SKM-1 (cell line): ENCODE measurements at regions not wholly inside any gene's neighbourhood (a gene's known extent, or its start where the extent isn't known, plus 50 kb on each side); places are given as distances from the start of the nearest gene placed in this dataset.

Source experiments
- DNase-seq: peaks from one replicate; lab custom pipeline; 2025; ENCODE audit not compliant: unreplicated experiment; lab: John Stamatoyannopoulos, UW

DNA sequence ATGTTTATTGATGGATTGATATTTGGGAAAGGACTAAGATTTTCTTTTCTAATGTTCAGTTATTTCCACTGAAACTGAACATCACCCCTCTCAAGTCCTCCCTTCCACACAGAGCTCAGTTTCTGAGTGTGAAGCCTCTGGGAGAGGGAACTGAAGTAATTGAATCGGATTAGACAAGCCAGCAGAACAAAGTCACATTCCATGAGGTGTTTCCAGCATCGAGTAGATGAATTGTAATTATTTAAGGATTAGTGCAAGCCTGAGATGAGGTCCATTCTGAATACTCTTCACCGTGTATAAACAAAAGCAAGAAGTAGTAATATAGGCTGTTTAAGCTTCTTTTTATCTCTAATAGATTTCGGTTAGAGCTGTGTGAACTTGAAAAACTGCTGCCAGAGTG lies 2060.5 kb downstream of the MAT2B start:
- DNase-seq, result no peak

DNA sequence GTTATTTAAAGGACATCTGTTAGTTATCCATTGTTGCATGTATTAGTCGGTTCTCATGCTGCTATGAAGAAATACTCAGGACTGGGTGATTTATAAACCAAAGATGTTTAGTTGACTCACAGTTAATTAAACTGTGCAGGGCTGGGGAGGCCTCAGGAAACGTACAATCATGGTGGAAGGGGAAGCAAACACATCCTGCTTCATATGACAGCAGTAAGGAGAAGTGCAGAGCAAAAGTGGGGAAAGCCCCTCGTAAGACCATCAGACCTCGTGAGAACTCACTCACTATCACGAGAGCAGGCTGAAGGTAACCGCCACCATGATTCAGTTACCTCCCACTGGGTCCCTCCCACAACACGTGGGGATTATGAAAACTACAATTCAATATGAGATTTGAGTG lies 2064.1 kb downstream of the MAT2B start:
- no peak for DNase-seq

DNA sequence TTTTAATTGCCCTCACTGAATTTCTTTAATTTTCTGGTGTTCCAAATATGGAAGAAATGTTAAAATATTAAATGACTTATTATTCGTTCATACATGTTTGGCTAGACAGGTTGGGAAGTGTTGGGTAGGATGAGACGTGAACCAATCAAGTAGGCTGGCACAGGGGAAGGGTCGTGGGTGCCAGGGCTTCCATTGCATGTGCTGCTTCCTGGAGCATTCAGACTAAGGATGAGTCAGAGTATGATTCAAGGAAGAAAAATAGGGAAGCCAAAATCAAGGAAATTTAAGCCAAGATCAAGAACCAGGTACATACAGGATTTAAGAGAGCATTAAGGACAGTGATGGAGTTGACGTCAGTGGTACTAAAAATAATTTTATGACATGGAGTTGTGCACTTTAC lies 2068.0 kb downstream of the MAT2B start:
- DNase-seq, result no peak

DNA sequence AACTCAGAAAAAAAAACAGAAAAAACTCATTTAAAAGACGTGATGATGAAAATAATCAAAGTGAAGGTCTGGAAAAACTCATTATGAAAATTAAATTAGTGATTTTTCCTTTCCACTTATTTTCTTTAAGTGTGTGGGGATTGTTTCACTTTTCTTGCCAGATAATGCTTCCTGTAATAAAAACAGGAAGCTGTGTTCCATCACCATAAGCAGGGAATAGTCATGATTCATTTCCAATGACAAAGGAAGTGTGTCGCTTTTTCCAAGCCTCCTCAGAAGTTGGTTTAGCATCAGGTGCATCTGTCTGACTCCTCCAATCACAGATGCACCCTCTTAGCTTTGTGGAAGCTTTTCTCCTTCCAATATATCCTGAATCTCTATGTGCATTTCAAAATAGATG lies 2068.7 kb downstream of the MAT2B start:
- no peak for DNase-seq

DNA sequence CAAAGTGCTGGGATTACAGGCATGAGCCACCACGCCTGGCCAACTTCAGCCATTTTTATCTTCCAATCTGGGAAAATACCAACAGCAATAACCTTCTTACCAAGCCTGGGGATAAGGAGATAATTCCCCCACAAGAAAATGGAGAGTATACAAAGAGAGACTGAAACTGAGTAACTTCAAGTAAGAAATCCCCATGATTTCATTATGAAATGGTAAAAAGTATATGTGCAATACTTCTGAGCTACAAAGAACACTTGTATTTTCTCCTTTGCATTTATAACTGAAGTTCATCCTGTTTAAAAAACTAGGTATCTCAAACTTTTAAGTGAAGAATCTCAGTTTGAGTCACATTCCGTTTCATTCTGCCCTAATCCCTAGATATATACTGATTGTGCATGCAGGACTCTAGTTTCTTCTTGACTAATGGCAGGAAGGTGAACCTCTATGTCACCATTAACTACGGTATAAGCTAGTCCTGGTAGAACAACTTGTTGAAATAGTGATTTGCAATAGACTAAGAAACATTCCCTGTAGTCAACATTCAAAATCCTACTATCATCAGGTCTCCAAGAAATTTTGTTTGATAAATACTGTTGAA lies 2071.4 kb downstream of the MAT2B start:
- DNase-seq, result no peak

DNA sequence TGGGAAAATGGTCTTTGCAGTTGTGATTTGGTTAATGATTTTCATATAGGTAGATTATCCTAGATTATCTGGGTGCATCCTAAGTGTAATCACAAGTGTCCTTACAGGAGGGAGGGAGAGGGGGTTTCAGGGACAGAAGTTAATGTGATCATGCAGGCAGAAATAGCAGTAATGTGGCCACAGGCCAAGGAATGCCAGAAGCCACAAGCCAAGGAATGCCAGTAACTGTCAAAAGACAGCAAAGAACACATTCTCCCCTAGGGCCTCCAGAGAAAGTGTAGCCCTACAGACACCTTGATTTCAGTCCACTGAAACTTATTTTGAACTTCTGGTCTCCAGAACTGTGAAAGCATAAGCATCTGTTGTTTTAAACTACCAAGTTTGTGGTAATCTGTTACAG lies 2074.5 kb downstream of the MAT2B start:
- no peak for DNase-seq

DNA sequence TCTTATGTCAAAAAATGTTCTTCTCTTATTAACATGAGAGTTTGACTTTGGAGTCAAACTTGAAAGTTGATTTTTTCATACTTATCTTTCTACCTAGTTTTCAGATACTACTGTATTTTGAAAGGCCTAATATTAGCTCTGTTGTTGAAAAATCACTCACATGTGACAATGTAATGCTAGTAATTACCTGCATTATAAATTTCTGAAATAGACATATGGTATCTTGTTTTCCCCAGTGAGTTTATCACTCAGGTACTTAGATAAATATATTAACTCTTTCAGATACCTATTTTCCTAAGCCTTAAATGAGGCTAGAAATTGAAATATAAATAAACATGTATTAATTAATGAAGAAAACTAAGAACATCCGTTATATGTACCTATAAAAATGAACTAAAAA lies 2089.3 kb downstream of the MAT2B start:
- no peak for DNase-seq

DNA sequence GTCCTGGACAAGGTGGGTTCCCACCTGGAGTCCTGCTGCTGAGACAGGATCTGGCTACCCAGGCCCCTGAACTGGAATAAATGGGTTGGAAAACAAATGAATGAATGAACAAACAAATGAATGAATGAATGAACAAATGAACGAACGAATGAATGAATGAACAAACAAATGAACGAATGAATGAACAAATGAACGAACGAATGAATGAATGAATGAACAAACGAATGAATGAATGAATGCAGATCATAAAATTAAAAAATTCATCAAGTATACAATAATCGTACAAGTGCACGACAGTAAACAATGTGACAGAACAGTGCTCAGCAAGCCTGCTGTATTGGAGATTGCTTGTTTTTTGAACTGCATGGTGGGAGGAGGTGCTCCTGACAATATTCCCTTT lies 2097.1 kb downstream of the MAT2B start:
- no peak for DNase-seq

DNA sequence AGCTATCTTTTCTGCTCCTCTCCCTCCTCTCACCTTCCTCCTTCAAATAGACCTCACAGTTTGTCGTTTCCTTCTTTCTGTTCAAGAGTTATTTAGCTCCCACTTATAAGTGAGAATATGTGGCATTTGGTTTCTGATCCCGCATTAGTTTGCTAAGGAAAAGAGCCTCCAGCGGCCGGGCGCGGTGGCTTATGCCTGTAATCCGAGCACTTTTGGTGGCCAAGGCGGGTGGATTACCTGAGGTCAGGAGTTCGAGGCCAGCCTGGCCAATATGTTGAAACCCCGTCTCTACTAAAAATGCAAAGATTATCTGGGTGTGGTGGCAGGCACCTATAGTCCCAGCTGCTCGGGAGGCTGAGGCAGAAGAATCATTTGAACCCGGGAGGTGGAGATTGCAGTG lies 2101.6 kb downstream of the MAT2B start:
- no peak for DNase-seq

DNA sequence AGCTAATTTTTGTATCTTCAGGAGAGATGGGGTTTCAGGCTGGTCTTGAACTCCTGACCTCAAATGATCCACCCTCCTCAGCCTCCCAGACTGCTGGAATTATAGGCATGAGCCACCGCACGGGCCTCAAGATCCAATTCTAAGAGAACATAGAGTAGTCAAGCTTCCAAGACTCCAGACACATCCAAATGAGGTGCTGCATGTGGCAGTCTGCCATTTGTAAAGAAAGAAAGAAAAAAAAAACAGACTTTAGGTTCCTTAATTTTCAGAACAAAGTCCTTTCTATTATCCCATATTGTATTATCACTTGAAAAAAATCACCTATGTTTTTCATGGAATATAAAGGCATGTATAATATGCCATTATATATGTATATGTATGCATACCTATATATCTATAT lies 2104.5 kb downstream of the MAT2B start:
- no peak for DNase-seq

DNA sequence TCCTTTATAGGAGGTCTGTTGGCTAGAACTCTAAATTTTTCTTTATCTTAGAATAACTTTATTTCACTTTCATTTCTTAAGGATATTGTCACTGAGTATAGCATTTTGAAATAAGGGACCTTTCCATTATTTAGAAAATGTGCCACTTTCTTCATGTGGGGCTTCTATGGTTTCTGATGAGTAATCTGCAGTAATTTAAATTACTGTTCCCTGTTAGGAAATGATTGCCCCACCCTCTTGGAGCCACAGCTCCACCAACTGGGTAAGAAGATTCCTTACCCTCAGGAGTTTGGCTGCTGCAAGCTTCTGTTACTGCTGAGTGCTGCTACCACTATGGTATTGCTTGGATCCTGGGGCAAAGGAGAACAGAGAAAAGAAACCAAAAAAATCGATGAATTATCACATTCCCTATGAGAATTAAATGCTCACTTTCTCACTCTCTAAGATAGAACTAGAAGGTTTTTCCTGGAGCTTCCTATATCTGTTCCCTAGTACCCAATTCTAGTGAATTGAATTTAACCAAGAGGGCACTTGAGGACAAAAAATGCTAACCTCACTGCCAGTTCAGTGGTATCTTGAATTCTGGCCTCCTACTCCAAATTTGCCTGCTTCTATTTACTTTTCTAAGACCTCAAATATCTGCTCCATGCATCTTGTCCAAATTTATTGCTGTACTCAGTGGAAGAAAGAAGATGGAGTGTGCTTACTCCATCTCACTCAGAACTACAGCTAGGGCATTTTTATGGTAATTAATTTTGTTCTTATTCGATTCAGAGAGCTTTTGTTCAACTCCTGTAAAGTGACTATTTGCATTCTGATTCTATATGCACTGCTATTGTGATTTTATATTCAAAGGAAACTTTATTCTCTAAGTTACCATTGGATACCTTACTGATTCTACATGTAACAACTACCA lies 2111.3 kb downstream of the MAT2B start:
- DNase-seq, result no peak

DNA sequence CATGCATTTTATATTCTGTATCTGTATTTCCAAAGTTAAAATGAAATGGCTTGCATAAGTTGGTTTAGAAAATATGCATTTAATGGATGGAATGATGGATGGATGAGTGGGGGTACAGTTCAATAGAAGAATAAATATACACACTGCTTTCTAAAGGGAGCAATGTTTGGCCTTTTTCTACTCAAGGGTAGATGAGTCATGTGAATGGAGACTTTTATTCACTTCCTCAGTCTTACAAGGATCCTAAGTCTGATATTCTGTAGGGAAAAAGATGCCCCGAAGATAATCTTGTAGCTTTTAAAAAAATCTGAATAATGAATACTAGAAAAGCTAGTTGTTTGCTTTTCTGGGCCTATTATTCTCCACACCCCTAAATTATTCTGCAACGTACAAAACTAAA lies 2112.1 kb downstream of the MAT2B start:
- DNase-seq, result no peak

DNA sequence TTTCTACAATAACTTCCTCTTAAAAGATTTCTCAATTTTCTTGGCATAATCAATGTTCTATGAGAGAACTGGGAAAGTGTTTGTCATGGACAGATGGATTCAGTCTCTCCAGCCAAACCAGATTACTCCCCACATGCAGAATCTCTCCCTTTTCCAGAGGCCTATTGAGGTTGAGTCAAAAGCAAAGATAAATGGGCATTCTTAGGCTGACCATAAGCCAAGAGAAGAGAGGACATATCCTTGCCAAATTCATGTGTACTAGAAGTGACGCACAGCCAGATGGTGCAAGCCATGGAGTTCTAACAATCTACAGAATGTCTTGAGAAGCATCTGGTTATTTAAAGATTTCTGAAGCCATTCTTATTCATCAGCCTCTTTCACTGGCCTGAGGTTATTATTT lies 2115.0 kb downstream of the MAT2B start:
- DNase-seq, result no peak

DNA sequence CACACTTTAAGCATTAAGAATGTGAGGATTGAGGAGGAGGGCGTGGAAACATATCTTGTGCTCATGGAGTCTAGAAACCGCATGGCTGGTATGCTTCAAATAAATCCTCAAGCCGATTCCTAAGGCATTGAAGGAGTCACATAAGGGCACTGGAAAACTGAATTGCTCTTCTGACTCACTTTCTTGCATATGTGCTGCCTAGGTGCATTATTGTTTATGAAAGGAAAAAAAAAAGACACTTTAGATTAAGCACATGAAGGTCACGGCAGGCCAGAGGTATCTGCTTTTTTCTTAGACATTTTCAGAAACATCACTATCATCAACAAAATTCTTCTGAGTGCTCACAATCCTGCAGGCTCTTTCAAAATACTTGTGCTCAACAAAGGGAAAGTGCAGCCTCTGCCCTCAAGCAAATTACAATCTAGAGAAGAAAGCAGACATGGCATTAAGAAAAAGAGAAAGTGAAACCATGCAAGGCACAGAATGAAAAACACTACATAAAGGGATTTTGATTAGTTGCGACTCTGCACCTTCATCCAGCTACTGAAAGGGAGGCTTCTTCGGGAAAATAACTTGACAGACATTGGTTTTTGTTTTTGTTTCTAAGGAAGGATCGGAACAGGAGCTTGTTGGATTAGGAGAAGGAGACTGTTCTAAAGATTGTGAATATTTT lies 2117.6 kb downstream of the MAT2B start:
- no peak for DNase-seq

DNA sequence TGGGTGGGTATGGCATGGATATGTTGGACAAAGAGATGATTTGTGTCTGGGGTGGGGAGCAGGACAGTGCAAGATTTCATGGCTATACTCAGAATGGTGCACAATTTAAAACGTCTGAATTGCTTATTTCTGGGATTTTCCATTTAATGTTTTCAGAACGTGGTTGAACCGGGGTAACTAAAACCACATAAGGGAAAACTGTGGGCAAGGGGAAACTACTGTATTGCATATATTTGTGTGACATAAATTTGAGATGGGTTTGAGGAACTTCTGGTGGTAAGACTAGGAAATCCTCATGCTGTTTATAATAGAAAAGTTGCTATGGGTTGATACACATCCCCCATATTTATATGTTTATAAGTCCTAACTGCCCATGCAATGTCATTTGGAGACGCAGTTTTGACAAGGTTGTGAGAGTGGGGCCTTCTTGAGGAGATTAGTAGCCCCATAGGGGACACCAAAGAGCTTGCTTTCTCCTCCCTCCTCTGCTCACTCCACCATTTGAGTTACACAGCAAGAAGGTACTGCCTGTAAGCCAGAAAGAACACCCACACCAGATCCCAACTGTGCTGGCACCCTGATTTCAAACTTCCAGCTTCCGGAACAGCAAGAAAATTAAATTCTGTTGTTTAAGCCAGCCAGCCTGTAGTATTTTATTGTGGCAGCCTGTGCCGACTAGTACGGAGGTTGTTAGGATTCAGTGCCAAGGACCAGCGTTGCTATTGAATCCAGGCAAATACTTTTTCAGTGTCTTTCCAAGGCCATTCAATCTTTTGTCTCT lies 2118.9 kb downstream of the MAT2B start:
- no peak for DNase-seq

DNA sequence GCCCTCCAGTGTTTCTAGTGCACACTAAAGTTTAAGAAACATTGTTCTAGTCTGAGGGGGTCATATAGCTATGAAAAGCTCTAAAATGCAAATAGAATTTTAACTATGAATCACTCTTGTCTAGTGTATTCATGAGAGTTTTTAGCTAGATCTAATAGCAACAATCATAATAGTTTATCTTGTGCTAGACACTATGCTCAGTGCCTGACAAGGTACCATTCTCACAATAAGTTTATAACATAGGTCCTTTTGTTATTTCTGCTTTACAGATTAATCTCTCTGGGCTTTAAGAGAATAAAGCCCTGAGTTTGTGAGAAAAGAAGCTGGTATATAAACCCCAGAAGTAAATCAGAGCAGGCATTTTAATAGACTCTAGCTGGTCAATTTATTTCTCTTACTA lies 2120.7 kb downstream of the MAT2B start:
- no peak for DNase-seq

DNA sequence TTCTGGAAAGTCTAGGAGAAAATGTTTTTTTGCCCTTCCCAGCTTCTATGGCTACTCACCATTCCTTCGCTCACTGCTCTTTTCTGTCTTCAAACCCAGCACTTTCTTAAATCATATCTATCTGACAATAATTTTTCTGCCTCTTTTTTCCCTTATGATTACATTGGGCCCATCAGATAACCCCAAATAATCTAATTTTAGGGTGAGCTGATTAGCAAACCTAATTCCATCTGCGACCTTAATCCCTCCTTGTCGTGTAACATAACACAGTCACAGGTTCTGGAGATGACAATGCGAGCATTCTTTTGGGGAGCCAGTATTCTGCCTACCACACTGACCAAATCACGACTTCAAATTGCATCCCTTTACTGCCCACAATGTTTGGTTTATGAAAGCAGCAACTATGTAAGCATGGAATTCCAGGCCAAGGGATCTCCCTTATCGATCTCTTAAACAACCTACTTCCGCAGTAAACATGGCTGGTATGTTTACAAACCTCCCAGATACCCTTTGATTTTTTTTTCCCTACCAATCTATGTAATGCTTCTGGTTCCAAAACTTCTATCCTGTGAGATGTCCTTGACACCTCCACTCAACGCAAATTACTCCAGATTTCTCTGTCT lies 2122.2 kb downstream of the MAT2B start:
- no peak for DNase-seq

DNA sequence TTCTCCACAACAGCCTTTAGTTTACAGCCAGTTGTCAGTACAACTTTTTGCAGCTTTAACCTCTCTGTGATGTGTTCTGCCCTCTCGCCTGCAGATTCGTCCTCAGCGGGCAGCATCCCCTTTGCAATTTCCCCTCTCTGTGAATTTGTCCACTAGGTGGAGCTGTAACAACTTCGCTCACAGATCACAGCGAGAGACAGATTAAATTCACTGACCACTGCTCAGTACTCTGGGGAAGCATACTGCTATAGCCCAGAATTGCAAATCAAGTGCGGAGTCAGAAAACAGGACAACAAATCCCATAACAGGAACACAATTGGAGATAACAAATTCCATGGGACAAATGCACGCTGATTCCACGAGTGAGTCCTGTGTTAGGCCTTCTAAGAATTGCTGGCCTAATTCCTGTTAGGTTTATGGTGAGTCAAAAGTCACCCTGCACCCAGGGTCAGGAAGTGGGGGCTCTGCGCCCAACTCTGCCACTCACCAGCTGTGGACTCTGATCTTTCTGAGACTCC lies 2124.9 kb downstream of the MAT2B start:
- DNase-seq, result peak; percentile 56

DNA sequence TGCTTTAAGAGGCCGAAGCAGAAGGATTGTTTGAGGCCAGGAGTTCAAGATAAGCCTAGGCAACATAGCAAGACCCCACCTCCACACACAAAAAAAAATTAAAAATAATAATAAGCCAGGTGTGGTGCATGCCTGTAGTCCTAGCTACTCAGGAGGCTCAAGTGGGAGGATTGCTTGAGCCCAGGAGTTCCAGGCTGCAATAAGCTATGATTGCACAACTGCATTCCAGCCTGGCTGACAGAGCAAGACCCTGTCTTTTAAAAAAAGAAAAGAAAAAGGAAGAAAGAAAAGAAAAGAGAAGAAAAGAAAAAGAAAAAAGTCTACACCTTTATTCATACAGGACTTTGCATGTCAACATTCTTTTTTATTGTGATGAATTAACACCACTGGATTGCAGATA lies 2125.8 kb downstream of the MAT2B start:
- no peak for DNase-seq

DNA sequence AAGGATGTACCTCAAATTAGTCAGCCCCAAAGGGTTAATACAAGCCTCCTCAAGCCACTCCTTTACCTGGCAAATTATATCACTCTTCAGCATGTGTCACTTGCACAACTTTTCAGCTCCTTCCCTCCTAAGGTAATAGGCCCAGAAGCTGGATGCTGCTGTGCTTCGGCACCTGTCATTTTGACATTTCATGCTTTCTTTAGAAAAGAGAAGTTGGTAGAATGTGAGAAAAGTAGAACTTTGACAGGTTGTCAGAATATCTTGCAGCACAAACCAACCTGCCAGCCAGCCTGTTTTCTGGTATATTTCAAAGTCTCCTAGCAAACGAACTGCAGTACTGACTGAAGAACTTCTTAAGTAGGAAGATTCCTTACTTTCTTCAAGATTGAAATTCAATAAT lies 2136.9 kb downstream of the MAT2B start:
- no peak for DNase-seq
